GM23338 (cell line): ENCODE measurements at regions not wholly inside any gene's neighbourhood (a gene's known extent, or its start where the extent isn't known, plus 50 kb on each side); places are given as distances from the start of the nearest gene placed in this dataset.
A peak's percentile ranks its signal among the peaks of the same experiment; 100 is the strongest.

ENCODE experiments used
- ATAC-seq: fragments of 200-7000 bp; cut with Tn5 transposase; 3 replicates; pipeline ENCODE4 v1.9.1; 2020
- DNase-seq: peaks from one replicate; pipeline ENCODE4 v3.0.0-alpha.2; 2015; ENCODE audit warnings: low spot score
- H2AFZ ChIP-seq: fragments of 200-600 bp; sonication (generic); 2 replicates; pipeline ENCODE4 v1.8.0; 2016; ENCODE audit warnings: antibody characterized with exemption, mild to moderate bottlenecking, moderate library complexity
- H3F3A ChIP-seq: fragments of 200-600 bp; sonication (generic); replicated peaks from 2 replicates; pipeline ENCODE4 v1.8.0; 2017; ENCODE audit warnings: antibody characterized with exemption, mixed run types, low read depth
- H3K27ac ChIP-seq: fragments of 200-600 bp; sonication (generic); 2 replicates; pipeline ENCODE4 v1.6.1; 2016; ENCODE audit warnings: low read depth
- H3K27me3 ChIP-seq: fragments of 200-600 bp; sonication (generic); 2 replicates; pipeline ENCODE4 v1.8.0; 2016; ENCODE audit warnings: mild to moderate bottlenecking, mixed run types, moderate library complexity; ENCODE audit not compliant: insufficient read depth
- H3K36me3 ChIP-seq: fragments of 200-600 bp; sonication (generic); 2 replicates; pipeline ENCODE4 v1.8.0; 2016; ENCODE audit warnings: mild to moderate bottlenecking; ENCODE audit not compliant: insufficient read depth
- H3K4me1 ChIP-seq: fragments of 200-600 bp; sonication (generic); 2 replicates; pipeline ENCODE4 v1.8.0; 2016; ENCODE audit warnings: mild to moderate bottlenecking, moderate library complexity; ENCODE audit not compliant: insufficient read depth
- H3K4me2 ChIP-seq: fragments of 200-600 bp; sonication (generic); 2 replicates; pipeline ENCODE4 v1.7.1; 2017; ENCODE audit warnings: mixed run types
- H3K4me3 ChIP-seq: fragments of 200-600 bp; sonication (generic); 2 replicates; pipeline ENCODE4 v1.6.1; 2016; ENCODE audit warnings: mixed run types
- H3K79me2 ChIP-seq: fragments of 200-600 bp; sonication (generic); replicated peaks from 2 replicates; pipeline ENCODE4 v1.8.0; 2017; ENCODE audit warnings: mild to moderate bottlenecking; ENCODE audit not compliant: insufficient read depth
- H3K9me2 ChIP-seq: fragments of 200-600 bp; sonication (generic); 2 replicates; pipeline ENCODE4 v1.8.0; 2017; ENCODE audit not compliant: insufficient read depth
- H4K20me1 ChIP-seq: fragments of 200-600 bp; sonication (generic); replicated peaks from 2 replicates; pipeline ENCODE4 v1.8.0; 2017; ENCODE audit warnings: mild to moderate bottlenecking; ENCODE audit not compliant: insufficient read depth
- H3K27ac Mint-ChIP-seq: 2 replicates; pipeline ENCODE4 v1.8.0; 2020; ENCODE audit warnings: inconsistent platforms, mild to moderate bottlenecking, moderate library complexity, mixed read lengths
- H3K27me3 Mint-ChIP-seq: 3 replicates; pipeline ENCODE4 v1.8.0; 2022; ENCODE audit warnings: low read depth, mild to moderate bottlenecking, moderate library complexity, mixed read lengths, inconsistent platforms; ENCODE audit not compliant: insufficient read depth, poor library complexity
- H3K36me3 Mint-ChIP-seq: 3 replicates; pipeline ENCODE4 v1.8.0; 2021; ENCODE audit warnings: low read depth, mild to moderate bottlenecking, inconsistent platforms, moderate library complexity, mixed read lengths
- H3K4me1 Mint-ChIP-seq: 3 replicates; pipeline ENCODE4 v1.8.0; 2020; ENCODE audit warnings: mild to moderate bottlenecking, inconsistent platforms, mixed read lengths
- H3K4me3 Mint-ChIP-seq: 3 replicates; pipeline ENCODE4 v1.8.0; 2021; ENCODE audit warnings: moderate library complexity, mild to moderate bottlenecking, inconsistent platforms, mixed read lengths
- H3K9me3 Mint-ChIP-seq: 3 replicates; pipeline ENCODE4 v1.8.0; 2020; ENCODE audit warnings: moderate library complexity, mild to moderate bottlenecking, inconsistent platforms, mixed read lengths
- CREB1 ChIP-seq: fragments of 250-450 bp; sonication (Bioruptor Pico); IDR thresholded peaks from 2 replicates; pipeline ENCODE4 v1.5.0; 2020; ENCODE audit warnings: low read depth, mild to moderate bottlenecking, moderate library complexity
- CTCF ChIP-seq, 2 experiments: fragments of 200-600 bp in 1 of 2; sonication (generic) in 1 of 2; conservative IDR thresholded peaks; 2 replicates each; pipeline versions ENCODE4 v1.5.1 to v1.6.1; 2016 to 2017; ENCODE audit warnings: antibody characterized with exemption in 2 of 2, low read depth in 2 of 2, mild to moderate bottlenecking in 2 of 2, moderate library complexity in 1 of 2
- ETS1 ChIP-seq: IDR thresholded peaks from 2 replicates; pipeline ENCODE4 v1.6.1; 2016; ENCODE audit warnings: antibody characterized with exemption
- EZH2phosphoT487 ChIP-seq: fragments of 200-600 bp; sonication (generic); IDR thresholded peaks from one replicate; pipeline ENCODE4 v1.8.1; 2018; ENCODE audit warnings: antibody characterized with exemption; ENCODE audit not compliant: unreplicated experiment
- JUNB ChIP-seq: IDR thresholded peaks from one replicate; pipeline ENCODE4 v1.6.1; 2016; ENCODE audit warnings: antibody characterized with exemption; ENCODE audit not compliant: unreplicated experiment
- NANOG ChIP-seq: IDR thresholded peaks from 2 replicates; pipeline ENCODE4 v1.6.1; 2016; ENCODE audit warnings: antibody characterized with exemption, borderline replicate concordance
- REST ChIP-seq: IDR thresholded peaks from one replicate; pipeline ENCODE4 v1.6.1; 2018; ENCODE audit warnings: antibody characterized with exemption; ENCODE audit not compliant: unreplicated experiment
- ZNF114 ChIP-seq: fragments of 250-450 bp; sonication (Bioruptor Pico); IDR thresholded peaks from 2 replicates; pipeline ENCODE4 v1.5.0; 2020; ENCODE audit warnings: mild to moderate bottlenecking, moderate library complexity
- ZNF331 ChIP-seq: fragments of 250-450 bp; sonication (Bioruptor Pico); IDR thresholded peaks from 2 replicates; pipeline ENCODE4 v1.5.0; 2020; ENCODE audit warnings: low read depth, mild to moderate bottlenecking, moderate library complexity

GRCh38 chr18:51943281-51943680, 396.7 kb upstream of the DCC start:
- DNase-seq (no peak), ATAC-seq (no peak)
- Histone ChIP-seq H3K4me2 (no peak overlapping the region), H3K79me2 (no peaks in the 10 kb centered on the region), H3K9me2 (peaks cover 12% of the 10 kb centered on the region; the same call in 1 of the 2 replicates), H3K27ac (no peak overlapping the region), H3K4me1 (0 out of 2 replicates have a peak, but pooled peaks cover 4% of the 10 kb centered on the region), H3K36me3 (no peaks in the 10 kb centered on the region; the same call in 1 of the 2 replicates), H3F3A (no peaks in the 10 kb centered on the region), H3K27me3 (no peaks in the 10 kb centered on the region), H4K20me1 (no peaks in the 10 kb centered on the region), H2AFZ (no peak overlapping the region), H3K4me3 (no peak overlapping the region)
- Mint-ChIP-seq H3K36me3 (no peaks in the 10 kb centered on the region), H3K27me3 (no peaks in the 10 kb centered on the region), H3K27ac (no peak overlapping the region), H3K9me3 (no peaks in the 10 kb centered on the region; the same call in 1 of the 3 replicates), H3K4me1 (no peaks in the 10 kb centered on the region), H3K4me3 (no peak overlapping the region)
- no peak for TF ChIP-seq JUNB
- TF ChIP-seq EZH2phosphoT487, result no peak
- no peak for TF ChIP-seq ZNF114 (CRISPR knock-in tag)
- no peak for TF ChIP-seq ZNF331 (CRISPR knock-in tag)
- no peak for TF ChIP-seq ETS1

GRCh38 chr18:51946946-51947345, 393.1 kb upstream of the DCC start:
- H3K36me3 ChIP-seq, result no peaks in the 10 kb centered on the region
- H3K4me2 ChIP-seq, result no peak overlapping the region
- no peak for ATAC-seq
- no peak for DNase-seq
- H3K4me3 ChIP-seq, result no peak overlapping the region
- Mint-ChIP-seq H3K27me3 (no peaks in the 10 kb centered on the region), H3K4me1 (no peaks in the 10 kb centered on the region), H3K36me3 (no peaks in the 10 kb centered on the region), H3K4me3 (no peak overlapping the region), H3K27ac (no peak overlapping the region), H3K9me3 (peaks cover 9% of the 10 kb centered on the region; the same call in 2 of the 3 replicates)
- H3F3A ChIP-seq, result no peaks in the 10 kb centered on the region
- 0 out of 2 replicates have a peak, but pooled peaks cover 4% of the 10 kb centered on the region for H3K4me1 ChIP-seq
- H2AFZ ChIP-seq, result no peak overlapping the region
- no peaks in the 10 kb centered on the region for H4K20me1 ChIP-seq
- no peak overlapping the region for H3K27ac ChIP-seq
- TF ChIP-seq REST, result no peak
- TF ChIP-seq CTCF (conservative IDR thresholded peaks at IDR 0.05; ENCODE audit: low read depth in 2 of 2), result 0 out of 4 replicates have a peak, but pooled peaks of 1 of the 2 experiments have one; percentile 9
- TF ChIP-seq NANOG, result no peak
- no peak for TF ChIP-seq CREB1 (CRISPR knock-in tag)
- no peaks in the 10 kb centered on the region for H3K27me3 ChIP-seq
- H3K79me2 ChIP-seq, result no peaks in the 10 kb centered on the region
- H3K9me2 ChIP-seq, result peaks cover 14% of the 10 kb centered on the region; the same call in 1 of the 2 replicates
